Esophagus muscularis mucosa (tissue), 4 donors: ENCODE measurements at regions not wholly inside any gene's neighbourhood (a gene's known extent, or its start where the extent isn't known, plus 50 kb on each side); places are given as distances from the start of the nearest gene placed in this dataset.

Experiments used
- DNase-seq: peaks from one replicate; pipeline ENCODE4 v3.0.0-alpha.2; 2017; ENCODE audit errors: extremely low spot score
- H3K27ac ChIP-seq, 4 donors: fragments of 200-600 bp; sonication (generic); replicated peaks in 1 of 4; 1 replicate in 3 of 4; 2 replicates in 1 of 4; pipeline ENCODE4 v1.5.1; 2016 to 2019; ENCODE audit warnings: mild to moderate bottlenecking in 1 of 4
- H3K27me3 ChIP-seq, 4 donors: fragments of 200-600 bp; sonication (generic); one replicate each; pipeline versions ENCODE4 v1.5.1 to v1.6.0; 2016 to 2019
- H3K36me3 ChIP-seq, 4 donors: fragments of 200-600 bp; sonication (generic); one replicate each; pipeline ENCODE4 v1.5.1; 2016 to 2019
- H3K4me1 ChIP-seq, 4 donors: fragments of 200-600 bp; sonication (generic); one replicate each; pipeline ENCODE4 v1.5.1; 2016 to 2019
- H3K4me3 ChIP-seq, 4 donors: fragments of 200-600 bp; sonication (generic); 1 replicate in 2 of 4; 2 replicates in 2 of 4; pipeline ENCODE4 v1.5.1; 2016 to 2019; ENCODE audit warnings: mild to moderate bottlenecking in 4 of 4, moderate library complexity in 1 of 4
- H3K9me3 ChIP-seq, 4 donors: fragments of 200-600 bp; sonication (generic); 1 replicate in 3 of 4; 2 replicates in 1 of 4; pipeline ENCODE4 v1.5.1; 2016 to 2019
- EP300 ChIP-seq: sonication (generic); formaldehyde crosslinking; IDR thresholded peaks from one replicate; pipeline ENCODE4 v1.6.1; 2017; ENCODE audit warnings: antibody characterized with exemption
- POLR2A ChIP-seq: fragments of 450-650 bp; IDR thresholded peaks from one replicate; pipeline ENCODE4 v1.6.1; 2017; ENCODE audit warnings: antibody characterized with exemption, moderate library complexity, mild to moderate bottlenecking, low read depth
- POLR2AphosphoS5 ChIP-seq, 2 donors: sonication (generic); formaldehyde crosslinking; IDR thresholded peaks; one replicate each; pipeline ENCODE4 v1.6.1; 2017; ENCODE audit warnings: antibody characterized with exemption in 2 of 2
- WGBS: methylation state at CpG from one replicate; pipeline ENCODE4 v1.1.5; 2018; 5-methylcytosine and 5-hydroxymethylcytosine counted together
- intact Hi-C: fragments of 100-400 bp; cut with DNase I; formaldehyde crosslinking; loops from one replicate; pipeline ENCODE4 v1.15.1; 2023
- TF ChIP-seq, protein P1 (sequence below), 3 experiments: fragments of 200-600 bp in 2 of 3; fragments of 450-650 bp in 1 of 3; sonication (generic) in 2 of 3; IDR thresholded peaks; one replicate each; pipeline ENCODE4 v1.5.1; 2017 to 2019; ENCODE audit warnings: antibody characterized with exemption in 3 of 3, mild to moderate bottlenecking in 2 of 3, moderate library complexity in 1 of 3

GRCh38 chr5:2946315-2946714, 194.8 kb upstream of the IRX2 start:
- TF ChIP-seq EP300, result no peak
- no peak for TF ChIP-seq POLR2A
- TF ChIP-seq, protein P1, sequence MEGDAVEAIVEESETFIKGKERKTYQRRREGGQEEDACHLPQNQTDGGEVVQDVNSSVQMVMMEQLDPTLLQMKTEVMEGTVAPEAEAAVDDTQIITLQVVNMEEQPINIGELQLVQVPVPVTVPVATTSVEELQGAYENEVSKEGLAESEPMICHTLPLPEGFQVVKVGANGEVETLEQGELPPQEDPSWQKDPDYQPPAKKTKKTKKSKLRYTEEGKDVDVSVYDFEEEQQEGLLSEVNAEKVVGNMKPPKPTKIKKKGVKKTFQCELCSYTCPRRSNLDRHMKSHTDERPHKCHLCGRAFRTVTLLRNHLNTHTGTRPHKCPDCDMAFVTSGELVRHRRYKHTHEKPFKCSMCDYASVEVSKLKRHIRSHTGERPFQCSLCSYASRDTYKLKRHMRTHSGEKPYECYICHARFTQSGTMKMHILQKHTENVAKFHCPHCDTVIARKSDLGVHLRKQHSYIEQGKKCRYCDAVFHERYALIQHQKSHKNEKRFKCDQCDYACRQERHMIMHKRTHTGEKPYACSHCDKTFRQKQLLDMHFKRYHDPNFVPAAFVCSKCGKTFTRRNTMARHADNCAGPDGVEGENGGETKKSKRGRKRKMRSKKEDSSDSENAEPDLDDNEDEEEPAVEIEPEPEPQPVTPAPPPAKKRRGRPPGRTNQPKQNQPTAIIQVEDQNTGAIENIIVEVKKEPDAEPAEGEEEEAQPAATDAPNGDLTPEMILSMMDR (IDR thresholded peaks at IDR 0.05), result no peak
- no peak for TF ChIP-seq POLR2AphosphoS5 (IDR thresholded peaks at IDR 0.05)
- Histone ChIP-seq H3K4me3 (no peak overlapping the region), H3K36me3 (no peaks in the 10 kb centered on the region), H3K9me3 (peaks cover 0 to 4% (median 1%) of the 10 kb centered on the region in 4 donors), H3K4me1 (no peaks in the 10 kb centered on the region), H3K27ac (no peak overlapping the region), H3K27me3 (no peaks in the 10 kb centered on the region)
- WGBS, result 71% methylated on average over 6 of the region's 6 CpGs
- intact Hi-C loops, result no loop called here
- DNase-seq, result no peak

DNA sequence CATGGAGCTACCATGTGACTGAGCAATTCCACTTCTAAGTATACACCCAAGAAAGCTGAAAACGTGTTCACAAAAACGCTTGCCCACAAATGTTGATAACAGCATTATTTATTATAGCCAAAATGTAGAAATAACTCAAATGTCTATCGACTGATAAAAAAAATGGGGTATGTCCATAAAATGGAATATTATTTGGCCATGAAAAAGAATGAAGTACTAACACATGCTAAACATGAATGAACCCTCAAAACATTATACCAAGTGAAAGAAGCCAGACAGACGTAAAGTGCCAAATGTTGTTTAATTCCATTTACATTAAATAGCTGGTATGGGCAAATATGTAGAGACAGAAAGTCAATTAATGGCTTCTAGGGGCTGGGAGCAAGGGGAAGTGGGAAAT, 184.9 kb upstream of the IRX2 start:
- DNase-seq, result no peak
- WGBS, result 79% methylated on average over 4 of the region's 4 CpGs
- Histone ChIP-seq H3K4me1 (no peaks in the 10 kb centered on the region), H3K4me3 (no peak overlapping the region), H3K27ac (no peak overlapping the region), H3K9me3 (peaks cover 0 to 20% (median 0%) of the 10 kb centered on the region in 4 donors), H3K27me3 (no peaks in the 10 kb centered on the region), H3K36me3 (no peaks in the 10 kb centered on the region)
- intact Hi-C loops, result no loop called here
- TF ChIP-seq EP300 (no peak), POLR2AphosphoS5 (IDR thresholded peaks at IDR 0.05) (no peak), POLR2A (no peak)
- TF ChIP-seq, protein P1 (IDR thresholded peaks at IDR 0.05), result no peak

GRCh38 chr5:2929779-2930178, 178.3 kb upstream of the IRX2 start:
- no peaks in the 10 kb centered on the region for H3K9me3 ChIP-seq
- H3K27ac ChIP-seq, result no peak overlapping the region
- no peaks in the 10 kb centered on the region for H3K27me3 ChIP-seq
- H3K4me1 ChIP-seq, result no peaks in the 10 kb centered on the region
- H3K4me3 ChIP-seq, result no peak overlapping the region
- TF ChIP-seq POLR2AphosphoS5 (IDR thresholded peaks at IDR 0.05) (no peak), POLR2A (no peak), EP300 (no peak)
- TF ChIP-seq, protein P1 (IDR thresholded peaks at IDR 0.05), result no peak
- peak; percentile 85 for DNase-seq
- intact Hi-C loops, result no loop called here
- H3K36me3 ChIP-seq, result no peaks in the 10 kb centered on the region
- WGBS, result 94% methylated on average over 3 of the region's 10 CpGs

- 73% methylated on average over 4 of the region's 9 CpGs for WGBS
- H3K36me3 ChIP-seq, result no peaks in the 10 kb centered on the region
- TF ChIP-seq POLR2A, result no peak
- TF ChIP-seq POLR2AphosphoS5 (IDR thresholded peaks at IDR 0.05), result no peak
- no peak for TF ChIP-seq EP300
- TF ChIP-seq, protein P1 (IDR thresholded peaks at IDR 0.05), result no peak
- peaks cover 0 to 13% (median 0%) of the 10 kb centered on the region in 4 donors for H3K27me3 ChIP-seq
- DNase-seq, result no peak
- no peak overlapping the region for H3K27ac ChIP-seq
- peaks cover 0 to 14% (median 0%) of the 10 kb centered on the region in 4 donors for H3K9me3 ChIP-seq
- no peak overlapping the region for H3K4me3 ChIP-seq
- intact Hi-C loops, result no loop called here
- no peaks in the 10 kb centered on the region for H3K4me1 ChIP-seq
Observed at GRCh38 chr5:2921651-2922050, 170.2 kb upstream of the IRX2 start.

GRCh38 chr5:2921176-2921575, 169.7 kb upstream of the IRX2 start:
- no peaks in the 10 kb centered on the region for H3K4me1 ChIP-seq
- H3K27ac ChIP-seq, result no peak overlapping the region
- no peak for TF ChIP-seq POLR2A
- TF ChIP-seq POLR2AphosphoS5 (IDR thresholded peaks at IDR 0.05), result no peak
- no peak for TF ChIP-seq EP300
- TF ChIP-seq, protein P1 (IDR thresholded peaks at IDR 0.05), result no peak
- 84% methylated on average over 5 of the region's 5 CpGs for WGBS
- no peak overlapping the region for H3K4me3 ChIP-seq
- H3K9me3 ChIP-seq, result peaks cover 0 to 14% (median 0%) of the 10 kb centered on the region in 4 donors
- DNase-seq, result no peak
- H3K36me3 ChIP-seq, result no peaks in the 10 kb centered on the region
- peaks cover 0 to 13% (median 0%) of the 10 kb centered on the region in 4 donors for H3K27me3 ChIP-seq
- intact Hi-C loops, result no loop called here
